Ectodermal cell (in vitro differentiated cells): ENCODE measurements at regions not wholly inside any gene's neighbourhood (a gene's known extent, or its start where the extent isn't known, plus 50 kb on each side); places are given as distances from the start of the nearest gene placed in this dataset.
"Not testable (repeated sequence)": the region's sequence is repeated elsewhere in the genome, so short reads cannot be mapped to it uniquely, and the experiment has no call there.

Source experiments
- H3K27ac ChIP-seq: 2 replicates; pipeline ENCODE4 v1.7.0; 2013; ENCODE audit warnings: mild to moderate bottlenecking, low read depth, low read length; ENCODE audit not compliant: insufficient read depth, poor library complexity, severe bottlenecking
- H3K27me3 ChIP-seq: 2 replicates; pipeline ENCODE4 v1.7.0; 2013; ENCODE audit warnings: mild to moderate bottlenecking, low read length; ENCODE audit not compliant: insufficient read depth, control insufficient read depth, poor library complexity, severe bottlenecking
- H3K36me3 ChIP-seq: one replicate; pipeline ENCODE4 v1.7.0; 2013; ENCODE audit warnings: low read length; ENCODE audit not compliant: control insufficient read depth, insufficient read depth
- H3K4me1 ChIP-seq: one replicate; pipeline ENCODE4 v1.7.0; 2013; ENCODE audit warnings: low read length; ENCODE audit not compliant: control insufficient read depth, insufficient read depth
- H3K4me3 ChIP-seq: 2 replicates; pipeline ENCODE4 v1.7.0; 2013; ENCODE audit warnings: low read depth, low read length, control low read depth; ENCODE audit not compliant: insufficient read depth
- H3K9me3 ChIP-seq: 2 replicates; pipeline ENCODE4 v1.7.0; 2013; ENCODE audit warnings: mild to moderate bottlenecking, low read length, moderate library complexity; ENCODE audit not compliant: control insufficient read depth
- WGBS, 2 experiments: methylation state at CpG; one replicate each; pipeline ENCODE4 v1.1.7; 2013; ENCODE audit warnings: missing lambda C conversion rate in 2 of 2; 5-methylcytosine and 5-hydroxymethylcytosine counted together

- H3K4me3 ChIP-seq, result no peak overlapping the region
- no peaks in the 10 kb centered on the region for H3K4me1 ChIP-seq
- no peaks in the 10 kb centered on the region for H3K9me3 ChIP-seq
- H3K27ac ChIP-seq, result no peak overlapping the region
- no peaks in the 10 kb centered on the region for H3K27me3 ChIP-seq
- no peaks in the 10 kb centered on the region for H3K36me3 ChIP-seq
- WGBS, 2 experiments, result 93 to 100% methylated on average over 1 of the region's 1 CpG
Observed at GRCh38 chr7:20543500-20543899, 72.0 kb upstream of the ABCB5 start.

GRCh38 chr7:20545016-20545415, 70.5 kb upstream of the ABCB5 start:
- Histone ChIP-seq H3K4me1 (no peaks in the 10 kb centered on the region), H3K27me3 (no peaks in the 10 kb centered on the region), H3K27ac (no peak overlapping the region), H3K36me3 (no peaks in the 10 kb centered on the region), H3K9me3 (no peaks in the 10 kb centered on the region), H3K4me3 (no peak overlapping the region)
- 75 to 100% methylated on average over 1 of the region's 2 CpGs for WGBS, 2 experiments

GRCh38 chr7:20546958-20547357, 68.5 kb upstream of the ABCB5 start:
- H3K4me1 ChIP-seq, H3K4me3 ChIP-seq, H3K27me3 ChIP-seq, H3K27ac ChIP-seq, H3K9me3 ChIP-seq, H3K36me3 ChIP-seq: not testable (repeated sequence)
- WGBS, 2 experiments, result 93 to 95% methylated on average over 10 of the region's 10 CpGs

- no peak overlapping the region for H3K4me3 ChIP-seq
- no peaks in the 10 kb centered on the region for H3K4me1 ChIP-seq
- H3K27me3 ChIP-seq, result no peaks in the 10 kb centered on the region
- no peaks in the 10 kb centered on the region for H3K36me3 ChIP-seq
- WGBS, 2 experiments, result 91 to 93% methylated on average over 3 of the region's 3 CpGs
- H3K27ac ChIP-seq, result no peak overlapping the region
- no peaks in the 10 kb centered on the region for H3K9me3 ChIP-seq
Observed at GRCh38 chr7:20554072-20554471, 61.4 kb upstream of the ABCB5 start.

- WGBS, 2 experiments, result 95 to 96% methylated on average over 3 of the region's 4 CpGs
- Histone ChIP-seq H3K4me3 (no peak overlapping the region), H3K4me1 (no peaks in the 10 kb centered on the region), H3K27me3 (no peaks in the 10 kb centered on the region), H3K27ac (no peak overlapping the region), H3K9me3 (no peaks in the 10 kb centered on the region), H3K36me3 (no peaks in the 10 kb centered on the region)
Observed at GRCh38 chr7:20556091-20556490, 59.4 kb upstream of the ABCB5 start.

GRCh38 chr7:20557116-20557515, 58.4 kb upstream of the ABCB5 start:
- 100% methylated on average over 1 of the region's 1 CpG; no CpG with 5 or more reads in 1 of the 2 experiments for WGBS, 2 experiments
- Histone ChIP-seq H3K9me3 (no peaks in the 10 kb centered on the region), H3K4me1 (no peaks in the 10 kb centered on the region)

GRCh38 chr7:20558963-20559716, 56.3 kb upstream of the ABCB5 start:
- 94 to 95% methylated on average over 21 to 22 of the region's 22 CpGs for WGBS, 2 experiments
- H3K9me3 ChIP-seq, result no peaks in the 10 kb centered on the region
- no peak overlapping the region for H3K4me3 ChIP-seq
- no peaks in the 10 kb centered on the region for H3K27me3 ChIP-seq
- H3K27ac ChIP-seq, result no peak overlapping the region
- no peaks in the 10 kb centered on the region for H3K4me1 ChIP-seq
- H3K36me3 ChIP-seq, result no peaks in the 10 kb centered on the region

More at GRCh38 chr7:20557116-20557515, 58.4 kb upstream of the ABCB5 start:
- Histone ChIP-seq H3K27ac (no peak overlapping the region), H3K36me3 (no peaks in the 10 kb centered on the region), H3K27me3 (no peaks in the 10 kb centered on the region), H3K4me3 (no peak overlapping the region)

GRCh38 chr7:20559883-20560282, 55.6 kb upstream of the ABCB5 start:
- Histone ChIP-seq H3K4me1 (no peaks in the 10 kb centered on the region), H3K27ac (no peak overlapping the region), H3K36me3 (no peaks in the 10 kb centered on the region), H3K9me3 (no peaks in the 10 kb centered on the region), H3K4me3 (no peak overlapping the region), H3K27me3 (no peaks in the 10 kb centered on the region)
- WGBS, 2 experiments, result 96% methylated on average over 5 of the region's 5 CpGs

GRCh38 chr7:20560325-20561180, 54.9 kb upstream of the ABCB5 start:
- H3K4me3 ChIP-seq, result no peak overlapping the region
- no peaks in the 10 kb centered on the region for H3K9me3 ChIP-seq
- no peaks in the 10 kb centered on the region for H3K27me3 ChIP-seq
- H3K36me3 ChIP-seq, result no peaks in the 10 kb centered on the region
- no peak overlapping the region for H3K27ac ChIP-seq
- WGBS, 2 experiments, result 94 to 96% methylated on average over 16 of the region's 16 CpGs
- no peaks in the 10 kb centered on the region for H3K4me1 ChIP-seq

- Histone ChIP-seq H3K9me3 (no peaks in the 10 kb centered on the region), H3K27me3 (no peaks in the 10 kb centered on the region), H3K4me3 (no peak overlapping the region), H3K27ac (no peak overlapping the region), H3K36me3 (no peaks in the 10 kb centered on the region), H3K4me1 (no peaks in the 10 kb centered on the region)
- WGBS, 2 experiments, result 91 to 95% methylated on average over 4 of the region's 4 CpGs
Observed at GRCh38 chr7:20561466-20561865, 54.0 kb upstream of the ABCB5 start.
